HT1080 (cell line): ENCODE measurements at regions not wholly inside any gene's neighbourhood (a gene's known extent, or its start where the extent isn't known, plus 50 kb on each side); places are given as distances from the start of the nearest gene placed in this dataset.

Source experiments
- DNase-seq: peaks from one replicate; pipeline ENCODE4 v3.0.0-alpha.2; 2015; ENCODE audit warnings: low read depth

- DNase-seq = peak; percentile 8
Measured at GRCh38 chr7:118013252-118014010, 140.2 kb upstream of the CTTNBP2 start.

DNA sequence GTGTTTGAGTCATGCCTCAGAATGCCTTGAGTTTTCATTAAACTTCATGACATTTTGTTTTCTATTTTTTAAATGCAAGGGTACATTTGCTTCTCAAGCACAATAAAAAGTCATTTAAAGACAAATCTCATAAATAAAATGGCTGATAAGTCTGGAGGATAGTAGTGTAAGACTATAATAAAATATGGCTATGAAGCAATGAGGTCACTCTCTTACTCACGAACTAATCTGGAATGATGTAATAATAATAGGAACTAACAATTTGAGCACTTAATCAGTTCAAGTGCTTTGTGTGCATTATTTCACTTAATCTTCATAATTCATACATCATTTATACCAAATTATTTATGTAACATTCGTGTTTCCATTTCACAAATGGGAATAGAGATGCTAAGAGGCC is 149.3 kb upstream of the CTTNBP2 start:
- DNase-seq = no peak

DNA sequence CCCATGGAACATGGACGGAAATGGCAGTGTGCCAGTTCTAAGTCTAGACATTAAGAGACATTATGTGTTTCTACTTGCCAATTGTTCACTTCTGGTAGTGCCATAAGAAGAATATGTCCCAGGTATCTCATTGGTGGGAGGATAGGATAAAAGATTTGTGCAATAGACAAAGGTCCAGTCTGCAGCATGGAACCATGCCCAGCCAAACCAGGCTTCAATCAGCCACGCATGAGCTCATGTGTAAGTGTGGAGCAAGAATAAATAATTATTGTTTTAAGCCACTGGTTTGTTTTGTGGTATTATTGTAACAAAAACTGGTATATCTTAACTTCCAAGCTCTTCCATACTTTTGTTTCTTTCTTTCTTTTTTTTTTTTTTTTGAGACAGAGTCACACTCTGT is 153.6 kb upstream of the CTTNBP2 start:
- no peak for DNase-seq

DNA sequence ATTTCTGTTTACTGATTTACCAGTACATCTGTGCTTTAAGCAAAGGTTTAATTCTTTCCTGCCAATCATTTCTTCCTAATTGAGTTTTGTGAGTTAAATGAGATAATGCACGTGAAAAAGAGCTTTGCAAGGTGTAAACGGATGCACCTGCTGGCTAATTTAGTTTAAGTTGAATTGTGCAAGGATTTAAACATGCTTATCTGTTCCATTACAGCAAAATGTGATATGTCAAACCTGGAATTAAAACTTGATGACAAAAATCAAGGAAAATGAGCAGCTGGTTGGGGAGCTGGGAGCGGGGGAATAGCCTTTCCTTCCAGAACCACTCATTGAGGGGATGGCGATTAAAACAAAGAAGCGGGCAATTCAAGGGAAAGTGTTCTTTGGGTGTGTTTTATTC is 155.0 kb upstream of the CTTNBP2 start:
- no peak for DNase-seq

DNA sequence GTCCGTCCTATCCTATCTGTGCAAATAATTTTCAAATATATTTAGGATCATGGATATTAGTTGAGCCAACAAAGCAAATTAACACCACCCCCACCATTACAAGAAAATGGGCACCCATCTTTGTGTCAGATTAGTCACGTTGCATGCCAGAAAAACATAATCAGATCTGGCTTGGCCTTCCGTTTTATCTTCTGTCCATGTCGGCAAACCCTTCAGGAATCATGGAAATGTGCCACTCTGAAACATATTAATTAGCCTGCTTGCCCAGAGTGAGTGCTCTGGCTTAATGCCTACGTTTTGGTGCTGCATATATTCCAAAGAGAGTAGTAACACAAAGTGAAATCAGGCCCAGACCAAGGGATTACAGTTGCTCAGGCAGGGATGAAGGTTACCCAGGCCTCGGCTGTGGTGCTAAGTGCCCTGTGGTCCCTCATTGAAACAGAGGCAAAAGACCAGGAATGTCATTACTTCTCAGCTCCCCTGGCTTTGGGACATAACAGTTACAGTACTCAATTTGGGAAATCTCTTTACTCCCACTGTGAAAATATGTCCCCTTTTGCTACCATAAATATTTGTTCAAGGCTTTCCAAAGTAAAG is 154.0 kb upstream of the LSM8 start:
- no peak for DNase-seq

GRCh38 chr7:118033273-118033672 is 150.7 kb upstream of the LSM8 start:
- no peak for DNase-seq

GRCh38 chr7:118039963-118040489 is 143.9 kb upstream of the LSM8 start:
- DNase-seq = no peak

DNA sequence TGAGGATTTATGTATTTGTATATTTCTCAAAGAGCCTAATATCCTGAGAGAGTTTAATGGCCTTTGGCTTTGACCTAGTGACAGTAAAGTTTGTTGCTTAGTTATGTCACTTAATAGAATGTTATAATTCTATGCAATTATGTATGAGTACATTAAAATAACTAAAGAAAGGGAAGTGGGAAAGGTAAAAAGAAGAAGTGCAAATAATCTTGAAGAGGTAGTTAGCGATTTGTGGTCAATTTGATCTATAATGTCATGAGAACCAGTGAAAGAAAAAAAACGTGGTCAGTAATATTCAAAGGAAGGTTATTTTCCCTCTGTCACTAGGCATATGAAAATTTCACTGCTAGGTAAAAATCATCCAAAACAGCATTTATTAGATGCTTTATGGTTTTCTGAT is 143.4 kb upstream of the LSM8 start:
- no peak for DNase-seq

- no peak for DNase-seq
Measured at GRCh38 chr7:118041251-118041878, 142.6 kb upstream of the LSM8 start.

- no peak for DNase-seq
Measured at GRCh38 chr7:118045629-118046028, 138.3 kb upstream of the LSM8 start.

DNA sequence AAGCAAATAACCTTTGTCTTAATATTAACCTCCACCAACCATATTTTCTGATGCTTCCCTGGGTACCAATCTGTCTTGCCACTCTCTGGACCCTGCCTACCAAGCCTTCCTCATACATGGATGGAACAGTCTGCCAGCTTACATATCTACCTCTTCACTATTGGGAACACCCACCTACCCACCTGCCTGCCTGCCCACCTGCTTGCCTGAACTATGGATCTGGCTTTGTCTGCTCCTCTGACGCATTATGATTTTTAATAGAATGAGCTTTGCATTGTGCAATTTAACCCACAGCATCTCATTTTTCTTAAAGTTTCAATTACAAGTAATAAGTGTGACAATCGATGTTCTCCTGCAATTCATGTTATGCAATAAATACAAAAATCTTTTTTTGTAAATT is 137.9 kb upstream of the LSM8 start:
- DNase-seq = no peak

DNA sequence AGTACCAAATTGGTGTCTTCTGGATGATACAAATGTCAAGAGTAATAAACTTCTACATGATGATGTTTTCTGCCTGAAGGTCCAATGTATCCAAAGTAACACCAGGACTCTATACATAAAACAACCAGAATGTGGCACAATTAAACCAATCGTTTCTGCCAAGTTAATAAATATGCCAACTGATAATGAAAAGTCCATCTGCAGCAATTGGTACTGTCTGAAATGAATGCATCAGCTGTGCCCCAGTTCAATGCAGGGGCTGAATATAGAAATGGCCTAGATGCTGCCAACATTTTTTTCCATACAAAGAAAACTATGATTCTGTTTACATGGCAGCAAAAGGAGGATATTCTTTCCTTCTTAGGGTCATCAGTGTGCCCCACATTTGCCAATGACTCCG is 137.2 kb upstream of the LSM8 start:
- DNase-seq = no peak

DNA sequence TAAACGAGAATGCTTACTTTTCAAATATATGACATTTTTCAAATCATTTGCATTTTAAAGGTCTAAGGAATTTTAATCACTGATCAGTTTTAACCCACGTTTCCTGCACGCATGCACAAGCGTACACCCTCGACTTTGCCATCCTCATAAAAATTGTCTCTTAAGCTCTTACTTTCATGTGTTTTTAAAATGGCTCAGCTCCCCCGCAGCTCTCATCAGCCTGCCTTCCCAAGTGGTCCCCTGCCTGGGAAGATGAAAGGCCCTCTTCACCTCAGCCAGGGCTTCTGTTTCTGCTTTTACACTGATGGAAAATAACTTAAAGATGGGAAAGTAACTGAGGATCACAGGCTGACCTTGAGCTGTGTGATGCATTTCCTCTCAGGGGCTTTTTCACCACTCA is 131.6 kb upstream of the LSM8 start:
- no peak for DNase-seq

GRCh38 chr7:118053353-118053752 is 130.6 kb upstream of the LSM8 start:
- DNase-seq = no peak

- peak; percentile 23 for DNase-seq
Measured at GRCh38 chr7:118054529-118054928, 129.4 kb upstream of the LSM8 start.

GRCh38 chr7:118055647-118056046 is 128.3 kb upstream of the LSM8 start:
- no peak for DNase-seq

DNA sequence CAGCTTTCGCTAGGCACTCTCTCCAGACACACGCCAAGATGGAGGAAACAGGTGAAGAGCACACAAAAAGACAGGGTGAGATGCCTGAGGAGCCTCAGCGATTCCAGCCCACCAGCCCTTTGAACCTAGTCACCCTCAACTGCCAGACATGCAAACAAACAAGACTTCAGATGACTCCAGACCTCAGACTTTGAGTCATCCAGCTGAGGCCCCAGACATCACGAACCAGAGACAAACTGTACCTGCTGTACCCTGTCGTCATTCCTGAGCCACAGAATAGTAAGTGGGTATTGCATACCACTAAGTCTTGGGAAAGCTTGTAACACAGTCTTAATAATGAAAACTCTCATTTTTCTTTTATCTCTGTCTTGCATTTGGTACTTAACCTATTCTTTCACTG is 126.6 kb upstream of the LSM8 start:
- DNase-seq = peak; percentile 59

- DNase-seq = no peak
Measured at GRCh38 chr7:118059209-118059608, 124.8 kb upstream of the LSM8 start.

DNA sequence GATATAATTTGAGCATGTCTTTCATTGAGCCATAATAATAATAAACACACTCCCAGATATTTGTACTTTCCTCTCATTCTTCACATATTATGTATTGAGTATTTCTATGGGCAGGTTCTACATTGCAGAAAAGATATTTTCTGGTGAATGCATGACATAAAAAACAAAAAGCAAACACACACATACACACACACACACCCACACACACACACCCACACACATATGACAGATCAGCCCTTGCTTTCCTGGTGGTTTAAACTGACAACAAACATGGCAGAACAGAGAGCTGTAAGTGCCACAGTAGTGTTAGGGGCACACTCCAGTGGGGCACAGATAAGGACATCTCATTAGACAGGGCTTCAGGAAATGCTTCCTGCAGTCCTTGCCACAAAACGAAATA is 123.3 kb upstream of the LSM8 start:
- DNase-seq = no peak

- DNase-seq = no peak
Measured at GRCh38 chr7:118061386-118061785, 122.6 kb upstream of the LSM8 start.

GRCh38 chr7:118072893-118073674 is 110.9 kb upstream of the LSM8 start:
- no peak for DNase-seq

- no peak for DNase-seq
Measured at GRCh38 chr7:118075936-118076335, 108.0 kb upstream of the LSM8 start.
